ENCODE measurements at regions not wholly inside any gene's neighbourhood (a gene's known extent, or its start where the extent isn't known, plus 50 kb on each side); places are given as distances from the start of the nearest gene placed in this dataset.

DNA sequence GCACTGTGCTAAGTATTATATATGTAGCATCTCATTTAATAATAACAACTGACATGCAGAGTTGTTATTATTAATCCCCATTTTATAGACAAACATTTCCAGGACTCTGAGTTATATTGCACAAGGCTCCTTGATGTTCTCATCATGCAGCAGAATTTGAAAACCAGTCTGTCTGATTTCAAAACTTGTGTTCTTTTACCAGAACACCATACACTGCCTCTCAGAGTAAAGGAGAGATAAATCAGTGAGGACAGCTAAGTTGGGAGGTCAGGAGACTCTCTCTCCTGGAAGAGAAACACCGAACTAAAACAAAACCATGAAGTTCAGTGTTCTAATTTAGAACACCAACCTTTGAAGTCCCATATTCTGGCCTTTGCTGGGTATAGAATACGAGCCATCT lies 92.7 kb upstream of the TNC start:
- TF ChIP-seq EZH2 (IDR thresholded peaks at IDR 0.05; ENCODE audit: borderline replicate concordance): no peak
- TF ChIP-seq, protein P1, sequence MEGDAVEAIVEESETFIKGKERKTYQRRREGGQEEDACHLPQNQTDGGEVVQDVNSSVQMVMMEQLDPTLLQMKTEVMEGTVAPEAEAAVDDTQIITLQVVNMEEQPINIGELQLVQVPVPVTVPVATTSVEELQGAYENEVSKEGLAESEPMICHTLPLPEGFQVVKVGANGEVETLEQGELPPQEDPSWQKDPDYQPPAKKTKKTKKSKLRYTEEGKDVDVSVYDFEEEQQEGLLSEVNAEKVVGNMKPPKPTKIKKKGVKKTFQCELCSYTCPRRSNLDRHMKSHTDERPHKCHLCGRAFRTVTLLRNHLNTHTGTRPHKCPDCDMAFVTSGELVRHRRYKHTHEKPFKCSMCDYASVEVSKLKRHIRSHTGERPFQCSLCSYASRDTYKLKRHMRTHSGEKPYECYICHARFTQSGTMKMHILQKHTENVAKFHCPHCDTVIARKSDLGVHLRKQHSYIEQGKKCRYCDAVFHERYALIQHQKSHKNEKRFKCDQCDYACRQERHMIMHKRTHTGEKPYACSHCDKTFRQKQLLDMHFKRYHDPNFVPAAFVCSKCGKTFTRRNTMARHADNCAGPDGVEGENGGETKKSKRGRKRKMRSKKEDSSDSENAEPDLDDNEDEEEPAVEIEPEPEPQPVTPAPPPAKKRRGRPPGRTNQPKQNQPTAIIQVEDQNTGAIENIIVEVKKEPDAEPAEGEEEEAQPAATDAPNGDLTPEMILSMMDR (IDR thresholded peaks at IDR 0.05; ENCODE audit: poor library complexity): no peak
- no peak for TF ChIP-seq EZH2phosphoT487 (IDR thresholded peaks at IDR 0.05; ENCODE audit: low read depth, severe bottlenecking, unreplicated experiment)
